Astrocyte (in vitro differentiated cells and primary cell): ENCODE measurements at regions not wholly inside any gene's neighbourhood (a gene's known extent, or its start where the extent isn't known, plus 50 kb on each side); places are given as distances from the start of the nearest gene placed in this dataset.

Experiments
- EZH2 ChIP-seq: IDR thresholded peaks from 2 replicates; pipeline ENCODE4 v1.6.1; 2012; ENCODE audit warnings: mild to moderate bottlenecking, low read length, inconsistent platforms; ENCODE audit not compliant: insufficient read depth
- TF ChIP-seq, protein P1 (sequence below): IDR thresholded peaks from 2 replicates; pipeline ENCODE4 v1.5.1; 2011; ENCODE audit warnings: low read depth, mild to moderate bottlenecking, inconsistent platforms, low read length, moderate library complexity; ENCODE audit not compliant: insufficient read depth

DNA sequence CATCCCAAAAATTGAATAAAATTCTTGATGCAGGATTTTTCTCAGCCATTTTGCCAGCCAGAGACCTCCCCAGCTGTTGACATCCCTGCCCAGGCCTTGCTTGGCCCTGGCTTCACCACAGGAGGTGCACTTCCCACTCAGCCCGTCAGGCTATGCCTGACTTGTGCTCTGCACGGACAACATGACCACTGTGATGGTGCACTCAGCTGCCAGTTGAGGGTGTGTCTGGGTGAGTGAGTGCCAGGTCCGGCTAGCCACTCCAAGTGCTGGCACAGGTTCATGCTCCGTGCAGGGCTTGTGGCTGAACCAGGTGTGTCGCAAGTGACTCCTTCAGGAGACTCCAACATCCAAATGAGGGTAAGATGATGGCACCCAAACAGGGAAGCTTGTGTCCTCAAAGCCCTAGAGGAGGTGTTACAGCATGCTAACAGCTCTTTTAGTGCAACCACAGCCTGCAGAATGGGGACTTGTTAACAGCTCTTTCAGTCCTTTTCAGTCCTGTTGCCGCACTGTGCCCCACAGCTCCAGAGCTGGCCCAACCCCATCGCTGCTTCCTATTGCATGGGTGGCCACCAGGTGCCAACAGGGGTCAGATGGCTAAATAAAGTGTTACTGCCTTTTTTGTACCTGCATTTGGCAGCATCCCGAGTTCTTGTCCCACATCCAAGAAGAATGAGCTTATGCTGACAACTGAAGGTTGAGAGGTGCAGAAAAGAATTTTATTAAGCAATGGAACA, 380.7 kb downstream of the SLITRK5 start:
- TF ChIP-seq, protein P1, sequence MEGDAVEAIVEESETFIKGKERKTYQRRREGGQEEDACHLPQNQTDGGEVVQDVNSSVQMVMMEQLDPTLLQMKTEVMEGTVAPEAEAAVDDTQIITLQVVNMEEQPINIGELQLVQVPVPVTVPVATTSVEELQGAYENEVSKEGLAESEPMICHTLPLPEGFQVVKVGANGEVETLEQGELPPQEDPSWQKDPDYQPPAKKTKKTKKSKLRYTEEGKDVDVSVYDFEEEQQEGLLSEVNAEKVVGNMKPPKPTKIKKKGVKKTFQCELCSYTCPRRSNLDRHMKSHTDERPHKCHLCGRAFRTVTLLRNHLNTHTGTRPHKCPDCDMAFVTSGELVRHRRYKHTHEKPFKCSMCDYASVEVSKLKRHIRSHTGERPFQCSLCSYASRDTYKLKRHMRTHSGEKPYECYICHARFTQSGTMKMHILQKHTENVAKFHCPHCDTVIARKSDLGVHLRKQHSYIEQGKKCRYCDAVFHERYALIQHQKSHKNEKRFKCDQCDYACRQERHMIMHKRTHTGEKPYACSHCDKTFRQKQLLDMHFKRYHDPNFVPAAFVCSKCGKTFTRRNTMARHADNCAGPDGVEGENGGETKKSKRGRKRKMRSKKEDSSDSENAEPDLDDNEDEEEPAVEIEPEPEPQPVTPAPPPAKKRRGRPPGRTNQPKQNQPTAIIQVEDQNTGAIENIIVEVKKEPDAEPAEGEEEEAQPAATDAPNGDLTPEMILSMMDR = no peak
- no peak for TF ChIP-seq EZH2
